ENCODE measurements at regions not wholly inside any gene's neighbourhood (a gene's known extent, or its start where the extent isn't known, plus 50 kb on each side); places are given as distances from the start of the nearest gene placed in this dataset.

- no peak for DNase-seq (ENCODE audit: low read depth)
Measured at GRCh38 chr12:114253976-114254778, 151.8 kb downstream of the TBX5 start.

GRCh38 chr12:114248527-114248926, 157.4 kb downstream of the TBX5 start:
- DNase-seq (ENCODE audit: low read depth), result no peak

GRCh38 chr12:114245555-114245954, 160.4 kb downstream of the TBX5 start:
- no peak for DNase-seq (ENCODE audit: low read depth)

GRCh38 chr12:114241973-114242434, 163.9 kb downstream of the TBX5 start:
- DNase-seq (ENCODE audit: low read depth), result no peak

- no peak for DNase-seq (ENCODE audit: low read depth)
Measured at GRCh38 chr12:114240288-114240687, 165.7 kb downstream of the TBX5 start.

- no peak for DNase-seq (ENCODE audit: low read depth)
Measured at GRCh38 chr12:114238808-114239207, 167.1 kb downstream of the TBX5 start.

- DNase-seq (ENCODE audit: low read depth), result no peak
Measured at GRCh38 chr12:114237230-114237629, 168.7 kb downstream of the TBX5 start.

- no peak for DNase-seq (ENCODE audit: low read depth)
Measured at GRCh38 chr12:114232187-114232586, 173.8 kb downstream of the TBX5 start.

- DNase-seq (ENCODE audit: low read depth), result no peak
Measured at GRCh38 chr12:114229150-114229549, 176.8 kb downstream of the TBX5 start.

- DNase-seq (ENCODE audit: low read depth), result no peak
Measured at GRCh38 chr12:114226241-114226928, 179.6 kb downstream of the TBX5 start.

GRCh38 chr12:114221957-114222630, 183.8 kb downstream of the TBX5 start:
- DNase-seq (ENCODE audit: low read depth), result no peak

GRCh38 chr12:114221136-114221833, 184.7 kb downstream of the TBX5 start:
- DNase-seq (ENCODE audit: low read depth), result peak; percentile 3

- DNase-seq (ENCODE audit: low read depth), result no peak
Measured at GRCh38 chr12:114220311-114220710, 185.6 kb downstream of the TBX5 start.

GRCh38 chr12:114218136-114218535, 187.8 kb downstream of the TBX5 start:
- DNase-seq (ENCODE audit: low read depth), result no peak

- DNase-seq (ENCODE audit: low read depth), result no peak
Measured at GRCh38 chr12:114215746-114216145, 190.2 kb downstream of the TBX5 start.

GRCh38 chr12:114213055-114213581, 192.8 kb downstream of the TBX5 start:
- DNase-seq (ENCODE audit: low read depth), result no peak

GRCh38 chr12:114209861-114210260, 196.1 kb downstream of the TBX5 start:
- DNase-seq (ENCODE audit: low read depth), result no peak

- DNase-seq (ENCODE audit: low read depth), result no peak
Measured at GRCh38 chr12:114206525-114206924, 199.4 kb downstream of the TBX5 start.

- DNase-seq (ENCODE audit: low read depth), result no peak
Measured at GRCh38 chr12:114201794-114202193, 204.2 kb downstream of the TBX5 start.

- DNase-seq (ENCODE audit: low read depth), result no peak
Measured at GRCh38 chr12:114194956-114195355, 211.0 kb downstream of the TBX5 start.

- no peak for DNase-seq (ENCODE audit: low read depth)
Measured at GRCh38 chr12:114194066-114194465, 211.9 kb downstream of the TBX5 start.

- DNase-seq (ENCODE audit: low read depth), result no peak
Measured at GRCh38 chr12:114193474-114193873, 212.5 kb downstream of the TBX5 start.
